ENCODE measurements at regions not wholly inside any gene's neighbourhood (a gene's known extent, or its start where the extent isn't known, plus 50 kb on each side); places are given as distances from the start of the nearest gene placed in this dataset.

DNA sequence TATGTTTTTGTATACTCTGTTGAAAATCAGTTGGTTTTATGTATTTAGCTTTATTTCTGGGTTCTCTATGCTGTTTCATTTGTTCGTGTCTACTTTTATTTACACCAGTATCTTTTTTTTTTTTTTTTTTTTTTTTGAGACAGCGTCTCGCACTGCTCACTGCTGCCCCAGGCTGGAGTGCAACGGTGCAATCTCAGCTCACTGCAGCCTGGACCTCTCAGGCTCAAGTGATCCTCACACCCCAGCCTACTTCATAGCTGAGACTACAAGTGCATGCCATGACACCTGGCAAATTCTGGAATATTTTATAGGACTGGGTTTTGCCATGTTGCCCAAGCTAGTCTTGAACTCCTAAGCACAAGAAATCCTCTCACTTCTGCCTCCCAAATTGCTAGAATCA is 869.4 kb upstream of the CDH6 start:
- Histone ChIP-seq H3K4me3 (ENCODE audit: low read depth, low read length) (no peak overlapping the region), H3K9me3 (ENCODE audit: control insufficient read depth, insufficient read depth, low read length) (no peaks in the 10 kb centered on the region), H3K27ac (ENCODE audit: low read depth, low read length) (no peak overlapping the region), H3K27me3 (ENCODE audit: control insufficient read depth, insufficient read depth, low read length) (no peaks in the 10 kb centered on the region)
- ChIA-PET CTCF (interaction anchor here (0.6 kb wide), 1 partner anchor 504 kb away, joined by 3 read pairs; no protein-coding TSS in a partner anchor), POLR2A (no interaction called here)
- DNase-seq (ENCODE audit: low read depth, low spot score): no peak
- TF ChIP-seq, protein P1, sequence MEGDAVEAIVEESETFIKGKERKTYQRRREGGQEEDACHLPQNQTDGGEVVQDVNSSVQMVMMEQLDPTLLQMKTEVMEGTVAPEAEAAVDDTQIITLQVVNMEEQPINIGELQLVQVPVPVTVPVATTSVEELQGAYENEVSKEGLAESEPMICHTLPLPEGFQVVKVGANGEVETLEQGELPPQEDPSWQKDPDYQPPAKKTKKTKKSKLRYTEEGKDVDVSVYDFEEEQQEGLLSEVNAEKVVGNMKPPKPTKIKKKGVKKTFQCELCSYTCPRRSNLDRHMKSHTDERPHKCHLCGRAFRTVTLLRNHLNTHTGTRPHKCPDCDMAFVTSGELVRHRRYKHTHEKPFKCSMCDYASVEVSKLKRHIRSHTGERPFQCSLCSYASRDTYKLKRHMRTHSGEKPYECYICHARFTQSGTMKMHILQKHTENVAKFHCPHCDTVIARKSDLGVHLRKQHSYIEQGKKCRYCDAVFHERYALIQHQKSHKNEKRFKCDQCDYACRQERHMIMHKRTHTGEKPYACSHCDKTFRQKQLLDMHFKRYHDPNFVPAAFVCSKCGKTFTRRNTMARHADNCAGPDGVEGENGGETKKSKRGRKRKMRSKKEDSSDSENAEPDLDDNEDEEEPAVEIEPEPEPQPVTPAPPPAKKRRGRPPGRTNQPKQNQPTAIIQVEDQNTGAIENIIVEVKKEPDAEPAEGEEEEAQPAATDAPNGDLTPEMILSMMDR (IDR thresholded peaks at IDR 0.05; ENCODE audit: low read depth, low read length): no peak

DNA sequence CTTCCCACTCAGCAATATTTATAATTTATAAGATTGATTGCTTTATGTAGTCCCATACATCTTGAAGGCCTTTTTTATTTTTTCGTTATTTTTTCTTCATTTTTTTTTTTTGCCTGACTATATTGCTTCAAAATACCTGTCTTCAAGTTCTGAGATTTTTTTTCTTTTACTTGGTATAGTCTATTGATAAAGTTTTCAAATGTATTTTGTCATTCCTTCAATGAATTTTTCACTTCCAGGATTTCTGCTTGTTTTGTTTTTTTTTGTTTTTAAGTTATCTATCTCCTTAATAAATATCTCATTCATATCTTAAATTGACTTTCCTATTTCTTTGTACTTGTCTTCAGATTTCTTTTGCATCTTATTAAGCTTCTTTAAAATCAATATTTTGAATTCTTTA is 905.6 kb upstream of the CDH6 start:
- TF ChIP-seq, protein P1 (IDR thresholded peaks at IDR 0.05; ENCODE audit: low read depth, low read length): no peak
- no peak for DNase-seq (ENCODE audit: low read depth, low spot score)
- POLR2A ChIA-PET: no interaction called here
- H3K9me3 ChIP-seq (ENCODE audit: control insufficient read depth, insufficient read depth, low read length): peaks cover 7% of the 10 kb centered on the region; the same call in 1 of the 2 replicates
- CTCF ChIA-PET: no interaction called here
- H3K27ac ChIP-seq (ENCODE audit: low read depth, low read length): no peak overlapping the region
- no peaks in the 10 kb centered on the region for H3K27me3 ChIP-seq (ENCODE audit: control insufficient read depth, insufficient read depth, low read length)
- no peak overlapping the region for H3K4me3 ChIP-seq (ENCODE audit: low read depth, low read length)

DNA sequence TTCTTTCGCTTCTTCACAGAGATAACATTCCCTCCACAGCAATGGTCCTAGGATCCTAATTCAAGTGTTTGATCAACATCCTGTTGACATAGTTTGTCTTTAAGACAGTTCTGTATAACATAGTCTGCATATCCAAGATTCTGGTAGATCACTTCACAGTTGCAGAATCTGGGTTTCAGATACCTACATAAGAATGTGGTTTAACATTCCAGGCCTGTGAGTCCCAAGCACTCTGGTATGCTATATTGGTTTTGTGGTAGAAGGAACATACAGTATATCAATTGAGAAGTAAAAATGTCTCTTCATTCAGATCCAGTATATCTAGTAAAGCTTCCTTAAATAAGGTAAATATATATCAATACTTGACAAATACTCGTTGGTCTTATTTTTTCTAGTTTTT is 914.2 kb upstream of the CDH6 start:
- no peak overlapping the region for H3K4me3 ChIP-seq (ENCODE audit: low read depth, low read length)
- no peaks in the 10 kb centered on the region for H3K9me3 ChIP-seq (ENCODE audit: control insufficient read depth, insufficient read depth, low read length)
- TF ChIP-seq, protein P1 (IDR thresholded peaks at IDR 0.05; ENCODE audit: low read depth, low read length): no peak
- no peak overlapping the region for H3K27ac ChIP-seq (ENCODE audit: low read depth, low read length)
- CTCF ChIA-PET: no interaction called here
- POLR2A ChIA-PET: no interaction called here
- no peaks in the 10 kb centered on the region for H3K27me3 ChIP-seq (ENCODE audit: control insufficient read depth, insufficient read depth, low read length)
- no peak for DNase-seq (ENCODE audit: low read depth, low spot score)

DNA sequence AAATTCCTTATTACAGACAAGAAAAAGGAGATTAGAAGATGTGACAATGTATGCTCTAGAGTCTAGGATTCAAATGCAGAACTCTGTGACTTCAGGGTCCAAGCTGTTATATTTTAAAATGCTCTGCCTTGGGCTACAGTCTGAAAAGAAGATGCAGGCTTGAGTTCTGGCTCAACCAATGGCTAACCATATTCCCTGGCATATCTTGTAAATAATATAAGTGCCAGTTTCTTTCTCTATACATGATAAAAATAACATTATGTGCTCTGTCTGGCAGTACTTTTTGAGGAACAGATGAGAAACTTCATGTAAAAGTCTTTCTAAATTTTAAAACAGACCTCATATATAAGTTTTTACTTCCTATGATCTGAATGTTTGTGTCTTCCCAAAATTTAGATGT is 926.5 kb upstream of the CDH6 start:
- ChIA-PET CTCF (no interaction called here), POLR2A (no interaction called here)
- no peak for DNase-seq (ENCODE audit: low read depth, low spot score)
- Histone ChIP-seq H3K9me3 (ENCODE audit: control insufficient read depth, insufficient read depth, low read length) (peaks cover 8% of the 10 kb centered on the region), H3K4me3 (ENCODE audit: low read depth, low read length) (no peak overlapping the region), H3K27ac (ENCODE audit: low read depth, low read length) (no peak overlapping the region), H3K27me3 (ENCODE audit: control insufficient read depth, insufficient read depth, low read length) (no peaks in the 10 kb centered on the region)
- TF ChIP-seq, protein P1 (IDR thresholded peaks at IDR 0.05; ENCODE audit: low read depth, low read length): no peak

DNA sequence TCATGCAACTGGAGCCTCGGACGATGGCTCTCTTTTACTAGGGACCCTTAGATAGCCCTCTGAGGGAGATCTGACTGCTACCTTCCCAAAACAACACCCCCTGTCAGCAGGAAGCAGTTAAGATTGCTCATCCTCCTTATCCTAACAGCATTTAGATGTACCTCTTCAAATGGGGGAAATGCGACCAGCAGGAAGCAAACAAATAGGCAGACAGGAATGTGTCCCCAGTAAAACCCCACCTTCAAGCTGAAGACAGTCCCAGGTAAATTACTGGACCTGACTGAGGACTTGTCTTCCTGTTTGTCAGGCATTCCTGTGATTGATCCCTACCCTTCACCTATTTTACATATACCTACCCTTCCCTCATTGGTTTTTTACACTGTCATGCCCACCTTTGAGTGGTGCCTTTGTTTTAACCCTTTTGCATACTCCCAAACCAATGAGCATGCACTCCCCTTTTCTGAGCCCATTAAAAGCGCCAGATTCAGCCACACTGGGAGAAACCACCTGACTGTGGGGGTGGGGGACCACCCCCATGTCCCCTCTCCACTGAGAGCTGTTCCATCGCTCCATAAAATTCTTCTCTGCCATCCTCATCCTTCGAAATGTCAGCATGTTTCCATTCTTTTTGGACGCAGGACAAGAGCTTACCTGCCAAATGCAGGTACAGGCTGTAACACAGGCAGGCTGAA is 954.0 kb upstream of the CDH6 start:
- DNase-seq (ENCODE audit: low read depth, low spot score): no peak

More for the DNA sequence above, 954.0 kb upstream of the CDH6 start:
- TF ChIP-seq, protein P1 (IDR thresholded peaks at IDR 0.05; ENCODE audit: low read depth, low read length): no peak
- H3K4me3 ChIP-seq (ENCODE audit: low read depth, low read length): no peak overlapping the region
- POLR2A ChIA-PET: no interaction called here
- H3K27me3 ChIP-seq (ENCODE audit: control insufficient read depth, insufficient read depth, low read length): no peaks in the 10 kb centered on the region
- no peak overlapping the region for H3K27ac ChIP-seq (ENCODE audit: low read depth, low read length)
- H3K9me3 ChIP-seq (ENCODE audit: control insufficient read depth, insufficient read depth, low read length): peaks cover 20% of the 10 kb centered on the region
- CTCF ChIA-PET: no interaction called here
